WERI-Rb-1 (cell line): ENCODE measurements at regions not wholly inside any gene's neighbourhood (a gene's known extent, or its start where the extent isn't known, plus 50 kb on each side); places are given as distances from the start of the nearest gene placed in this dataset.

ENCODE experiments used
- DNase-seq: peaks from one replicate; pipeline ENCODE4 v3.0.0-alpha.2; 2020
- H3K27ac ChIP-seq: fragments of 250-450 bp; sonication (Bioruptor Pico); 2 replicates; pipeline ENCODE4 v1.5.1; 2020; ENCODE audit warnings: mild to moderate bottlenecking, moderate library complexity
- H3K27me3 ChIP-seq: fragments of 250-450 bp; sonication (Bioruptor Pico); 2 replicates; pipeline ENCODE4 v1.5.1; 2021; ENCODE audit warnings: mild to moderate bottlenecking, low read depth, moderate library complexity; ENCODE audit not compliant: insufficient read depth, severe bottlenecking
- H3K36me3 ChIP-seq: fragments of 250-450 bp; sonication (Bioruptor Pico); 2 replicates; pipeline ENCODE4 v1.5.1; 2020; ENCODE audit warnings: mild to moderate bottlenecking, moderate library complexity
- H3K4me3 ChIP-seq: 2 replicates; pipeline ENCODE4 v1.5.1; 2011; ENCODE audit warnings: low read depth, mild to moderate bottlenecking, control low read depth, low read length
- H3K9me3 ChIP-seq: fragments of 250-450 bp; sonication (Bioruptor Pico); 2 replicates; pipeline ENCODE4 v1.5.1; 2021; ENCODE audit warnings: mild to moderate bottlenecking, moderate library complexity; ENCODE audit not compliant: severe bottlenecking
- TF ChIP-seq, protein P1 (sequence below): IDR thresholded peaks from 2 replicates; pipeline ENCODE4 v1.5.1; 2011; ENCODE audit warnings: low read depth, mild to moderate bottlenecking, control low read depth, inconsistent platforms, low read length

GRCh38 chr15:98431171-98431570, 217.2 kb upstream of the IGF1R start:
- TF ChIP-seq, protein P1, sequence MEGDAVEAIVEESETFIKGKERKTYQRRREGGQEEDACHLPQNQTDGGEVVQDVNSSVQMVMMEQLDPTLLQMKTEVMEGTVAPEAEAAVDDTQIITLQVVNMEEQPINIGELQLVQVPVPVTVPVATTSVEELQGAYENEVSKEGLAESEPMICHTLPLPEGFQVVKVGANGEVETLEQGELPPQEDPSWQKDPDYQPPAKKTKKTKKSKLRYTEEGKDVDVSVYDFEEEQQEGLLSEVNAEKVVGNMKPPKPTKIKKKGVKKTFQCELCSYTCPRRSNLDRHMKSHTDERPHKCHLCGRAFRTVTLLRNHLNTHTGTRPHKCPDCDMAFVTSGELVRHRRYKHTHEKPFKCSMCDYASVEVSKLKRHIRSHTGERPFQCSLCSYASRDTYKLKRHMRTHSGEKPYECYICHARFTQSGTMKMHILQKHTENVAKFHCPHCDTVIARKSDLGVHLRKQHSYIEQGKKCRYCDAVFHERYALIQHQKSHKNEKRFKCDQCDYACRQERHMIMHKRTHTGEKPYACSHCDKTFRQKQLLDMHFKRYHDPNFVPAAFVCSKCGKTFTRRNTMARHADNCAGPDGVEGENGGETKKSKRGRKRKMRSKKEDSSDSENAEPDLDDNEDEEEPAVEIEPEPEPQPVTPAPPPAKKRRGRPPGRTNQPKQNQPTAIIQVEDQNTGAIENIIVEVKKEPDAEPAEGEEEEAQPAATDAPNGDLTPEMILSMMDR, result no peak
- peaks cover 10% of the 10 kb centered on the region for H3K9me3 ChIP-seq
- DNase-seq, result no peak
- no peak overlapping the region for H3K27ac ChIP-seq
- no peaks in the 10 kb centered on the region for H3K36me3 ChIP-seq
- no peak overlapping the region for H3K4me3 ChIP-seq
- H3K27me3 ChIP-seq, result peaks cover 97% of the 10 kb centered on the region

GRCh38 chr15:98433346-98433745, 215.0 kb upstream of the IGF1R start:
- H3K9me3 ChIP-seq, result peaks cover 10% of the 10 kb centered on the region
- TF ChIP-seq, protein P1, result no peak
- no peak overlapping the region for H3K27ac ChIP-seq
- no peaks in the 10 kb centered on the region for H3K36me3 ChIP-seq
- no peak for DNase-seq
- no peak overlapping the region for H3K4me3 ChIP-seq
- peaks cover 92% of the 10 kb centered on the region for H3K27me3 ChIP-seq

DNA sequence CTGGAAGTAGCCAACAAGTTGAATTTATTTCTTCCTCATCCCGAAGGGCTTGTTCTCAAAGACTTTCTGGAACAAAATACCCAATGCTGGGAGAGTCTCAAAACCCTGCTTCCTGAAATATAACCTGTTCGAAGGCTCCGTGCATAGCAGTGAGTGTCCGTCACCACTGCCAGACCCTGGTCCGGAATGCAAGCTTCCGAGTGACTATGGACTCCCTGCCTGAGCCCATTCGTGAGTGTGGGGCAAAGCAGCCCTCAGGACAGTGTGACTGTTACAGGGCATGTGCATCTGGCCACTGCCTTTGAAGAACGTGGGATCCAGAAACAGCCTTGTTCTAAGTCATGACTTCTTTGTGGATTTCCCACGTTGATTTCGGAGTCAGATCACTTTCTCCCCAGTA, 214.5 kb upstream of the IGF1R start:
- Histone ChIP-seq H3K27ac (no peak overlapping the region), H3K9me3 (peaks cover 10% of the 10 kb centered on the region)
- TF ChIP-seq, protein P1, result no peak

GRCh38 chr15:98437752-98438151, 210.6 kb upstream of the IGF1R start:
- no peak for DNase-seq
- Histone ChIP-seq H3K27me3 (peaks cover 86% of the 10 kb centered on the region), H3K4me3 (no peak overlapping the region), H3K36me3 (no peaks in the 10 kb centered on the region), H3K9me3 (peaks cover 4% of the 10 kb centered on the region), H3K27ac (no peak overlapping the region)
- TF ChIP-seq, protein P1, result no peak

More for the DNA sequence above, 214.5 kb upstream of the IGF1R start:
- Histone ChIP-seq H3K4me3 (no peak overlapping the region), H3K27me3 (peaks cover 92% of the 10 kb centered on the region), H3K36me3 (no peaks in the 10 kb centered on the region)
- no peak for DNase-seq

- no peak for DNase-seq
- H3K9me3 ChIP-seq, result peaks cover 4% of the 10 kb centered on the region
- H3K4me3 ChIP-seq, result no peak overlapping the region
- peaks cover 86% of the 10 kb centered on the region for H3K27me3 ChIP-seq
- TF ChIP-seq, protein P1, result no peak
- no peaks in the 10 kb centered on the region for H3K36me3 ChIP-seq
- H3K27ac ChIP-seq, result no peak overlapping the region
Measured at GRCh38 chr15:98438326-98438725, 210.0 kb upstream of the IGF1R start.

DNA sequence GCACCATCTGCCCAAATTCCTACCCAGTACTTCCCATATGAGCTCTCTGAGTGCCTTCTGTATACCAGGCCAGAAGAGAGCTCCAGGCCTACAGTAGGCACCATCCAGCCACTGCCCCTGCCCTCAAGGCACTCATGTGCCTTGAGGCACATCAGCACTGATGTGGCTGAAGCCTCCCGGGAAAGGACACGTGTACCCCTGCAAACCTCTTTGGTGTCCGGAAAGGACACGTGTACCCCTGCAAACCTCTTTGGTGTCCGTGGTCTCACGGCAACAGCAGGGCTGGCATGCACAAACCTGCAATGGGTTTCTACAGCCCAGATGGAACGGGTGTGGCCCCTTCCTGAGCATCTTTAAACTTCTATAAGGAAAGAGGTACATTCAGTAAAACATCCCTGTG, 209.4 kb upstream of the IGF1R start:
- DNase-seq, result no peak
- Histone ChIP-seq H3K36me3 (no peaks in the 10 kb centered on the region), H3K9me3 (peaks cover 4% of the 10 kb centered on the region), H3K27me3 (peaks cover 86% of the 10 kb centered on the region), H3K27ac (no peak overlapping the region), H3K4me3 (no peak overlapping the region)
- TF ChIP-seq, protein P1, result no peak
